GM23338 (cell line): ENCODE measurements at regions not wholly inside any gene's neighbourhood (a gene's known extent, or its start where the extent isn't known, plus 50 kb on each side); places are given as distances from the start of the nearest gene placed in this dataset.

Experiments
- ATAC-seq: fragments of 200-7000 bp; cut with Tn5 transposase; 3 replicates; pipeline ENCODE4 v1.9.1; 2020
- DNase-seq: peaks from one replicate; pipeline ENCODE4 v3.0.0-alpha.2; 2015; ENCODE audit warnings: low spot score
- H2AFZ ChIP-seq: fragments of 200-600 bp; sonication (generic); 2 replicates; pipeline ENCODE4 v1.8.0; 2016; ENCODE audit warnings: antibody characterized with exemption, mild to moderate bottlenecking, moderate library complexity
- H3F3A ChIP-seq: fragments of 200-600 bp; sonication (generic); replicated peaks from 2 replicates; pipeline ENCODE4 v1.8.0; 2017; ENCODE audit warnings: antibody characterized with exemption, mixed run types, low read depth
- H3K27ac ChIP-seq: fragments of 200-600 bp; sonication (generic); 2 replicates; pipeline ENCODE4 v1.6.1; 2016; ENCODE audit warnings: low read depth
- H3K27me3 ChIP-seq: fragments of 200-600 bp; sonication (generic); 2 replicates; pipeline ENCODE4 v1.8.0; 2016; ENCODE audit warnings: mild to moderate bottlenecking, mixed run types, moderate library complexity; ENCODE audit not compliant: insufficient read depth
- H3K36me3 ChIP-seq: fragments of 200-600 bp; sonication (generic); 2 replicates; pipeline ENCODE4 v1.8.0; 2016; ENCODE audit warnings: mild to moderate bottlenecking; ENCODE audit not compliant: insufficient read depth
- H3K4me1 ChIP-seq: fragments of 200-600 bp; sonication (generic); 2 replicates; pipeline ENCODE4 v1.8.0; 2016; ENCODE audit warnings: mild to moderate bottlenecking, moderate library complexity; ENCODE audit not compliant: insufficient read depth
- H3K4me2 ChIP-seq: fragments of 200-600 bp; sonication (generic); 2 replicates; pipeline ENCODE4 v1.7.1; 2017; ENCODE audit warnings: mixed run types
- H3K4me3 ChIP-seq: fragments of 200-600 bp; sonication (generic); 2 replicates; pipeline ENCODE4 v1.6.1; 2016; ENCODE audit warnings: mixed run types
- H3K79me2 ChIP-seq: fragments of 200-600 bp; sonication (generic); replicated peaks from 2 replicates; pipeline ENCODE4 v1.8.0; 2017; ENCODE audit warnings: mild to moderate bottlenecking; ENCODE audit not compliant: insufficient read depth
- H3K9me2 ChIP-seq: fragments of 200-600 bp; sonication (generic); 2 replicates; pipeline ENCODE4 v1.8.0; 2017; ENCODE audit not compliant: insufficient read depth
- H4K20me1 ChIP-seq: fragments of 200-600 bp; sonication (generic); replicated peaks from 2 replicates; pipeline ENCODE4 v1.8.0; 2017; ENCODE audit warnings: mild to moderate bottlenecking; ENCODE audit not compliant: insufficient read depth
- H3K27ac Mint-ChIP-seq: 2 replicates; pipeline ENCODE4 v1.8.0; 2020; ENCODE audit warnings: inconsistent platforms, mild to moderate bottlenecking, moderate library complexity, mixed read lengths
- H3K27me3 Mint-ChIP-seq: 3 replicates; pipeline ENCODE4 v1.8.0; 2022; ENCODE audit warnings: low read depth, mild to moderate bottlenecking, moderate library complexity, mixed read lengths, inconsistent platforms; ENCODE audit not compliant: insufficient read depth, poor library complexity
- H3K36me3 Mint-ChIP-seq: 3 replicates; pipeline ENCODE4 v1.8.0; 2021; ENCODE audit warnings: low read depth, mild to moderate bottlenecking, inconsistent platforms, moderate library complexity, mixed read lengths
- H3K4me1 Mint-ChIP-seq: 3 replicates; pipeline ENCODE4 v1.8.0; 2020; ENCODE audit warnings: mild to moderate bottlenecking, inconsistent platforms, mixed read lengths
- H3K4me3 Mint-ChIP-seq: 3 replicates; pipeline ENCODE4 v1.8.0; 2021; ENCODE audit warnings: moderate library complexity, mild to moderate bottlenecking, inconsistent platforms, mixed read lengths
- H3K9me3 Mint-ChIP-seq: 3 replicates; pipeline ENCODE4 v1.8.0; 2020; ENCODE audit warnings: moderate library complexity, mild to moderate bottlenecking, inconsistent platforms, mixed read lengths
- CREB1 ChIP-seq: fragments of 250-450 bp; sonication (Bioruptor Pico); IDR thresholded peaks from 2 replicates; pipeline ENCODE4 v1.5.0; 2020; ENCODE audit warnings: low read depth, mild to moderate bottlenecking, moderate library complexity
- ETS1 ChIP-seq: IDR thresholded peaks from 2 replicates; pipeline ENCODE4 v1.6.1; 2016; ENCODE audit warnings: antibody characterized with exemption
- JUNB ChIP-seq: IDR thresholded peaks from one replicate; pipeline ENCODE4 v1.6.1; 2016; ENCODE audit warnings: antibody characterized with exemption; ENCODE audit not compliant: unreplicated experiment
- NANOG ChIP-seq: IDR thresholded peaks from 2 replicates; pipeline ENCODE4 v1.6.1; 2016; ENCODE audit warnings: antibody characterized with exemption, borderline replicate concordance
- POLR2AphosphoS5 ChIP-seq: IDR thresholded peaks from 2 replicates; pipeline ENCODE4 v1.6.1; 2016; ENCODE audit warnings: antibody characterized with exemption, low read depth
- REST ChIP-seq: IDR thresholded peaks from one replicate; pipeline ENCODE4 v1.6.1; 2018; ENCODE audit warnings: antibody characterized with exemption; ENCODE audit not compliant: unreplicated experiment
- TF ChIP-seq, protein P1 (sequence below), 2 experiments: fragments of 200-600 bp in 1 of 2; sonication (generic) in 1 of 2; conservative IDR thresholded peaks; 2 replicates each; pipeline versions ENCODE4 v1.5.1 to v1.6.1; 2016 to 2017; ENCODE audit warnings: antibody characterized with exemption in 2 of 2, low read depth in 2 of 2, mild to moderate bottlenecking in 2 of 2, moderate library complexity in 1 of 2

- Histone ChIP-seq H3K27me3 (no peaks in the 10 kb centered on the region), H3K4me3 (no peak overlapping the region), H3K79me2 (no peaks in the 10 kb centered on the region), H2AFZ (no peak overlapping the region), H3K9me2 (0 out of 2 replicates have a peak, but pooled peaks cover 3% of the 10 kb centered on the region), H3K27ac (no peak overlapping the region), H3K4me1 (peaks cover 33% of the 10 kb centered on the region), H3K4me2 (no peak overlapping the region), H3K36me3 (no peaks in the 10 kb centered on the region), H3F3A (no peaks in the 10 kb centered on the region), H4K20me1 (no peaks in the 10 kb centered on the region)
- TF ChIP-seq, protein P1, sequence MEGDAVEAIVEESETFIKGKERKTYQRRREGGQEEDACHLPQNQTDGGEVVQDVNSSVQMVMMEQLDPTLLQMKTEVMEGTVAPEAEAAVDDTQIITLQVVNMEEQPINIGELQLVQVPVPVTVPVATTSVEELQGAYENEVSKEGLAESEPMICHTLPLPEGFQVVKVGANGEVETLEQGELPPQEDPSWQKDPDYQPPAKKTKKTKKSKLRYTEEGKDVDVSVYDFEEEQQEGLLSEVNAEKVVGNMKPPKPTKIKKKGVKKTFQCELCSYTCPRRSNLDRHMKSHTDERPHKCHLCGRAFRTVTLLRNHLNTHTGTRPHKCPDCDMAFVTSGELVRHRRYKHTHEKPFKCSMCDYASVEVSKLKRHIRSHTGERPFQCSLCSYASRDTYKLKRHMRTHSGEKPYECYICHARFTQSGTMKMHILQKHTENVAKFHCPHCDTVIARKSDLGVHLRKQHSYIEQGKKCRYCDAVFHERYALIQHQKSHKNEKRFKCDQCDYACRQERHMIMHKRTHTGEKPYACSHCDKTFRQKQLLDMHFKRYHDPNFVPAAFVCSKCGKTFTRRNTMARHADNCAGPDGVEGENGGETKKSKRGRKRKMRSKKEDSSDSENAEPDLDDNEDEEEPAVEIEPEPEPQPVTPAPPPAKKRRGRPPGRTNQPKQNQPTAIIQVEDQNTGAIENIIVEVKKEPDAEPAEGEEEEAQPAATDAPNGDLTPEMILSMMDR (conservative IDR thresholded peaks at IDR 0.05; ENCODE audit: low read depth in 2 of 2): peak; percentile 34 to 51
- TF ChIP-seq JUNB (no peak), CREB1 (CRISPR knock-in tag) (no peak)
- no peak overlapping the region for H3K27ac Mint-ChIP-seq
- H3K9me3 Mint-ChIP-seq: peaks cover 13% of the 10 kb centered on the region; the same call in 2 of the 3 replicates
- DNase-seq: no peak
- no peaks in the 10 kb centered on the region for H3K27me3 Mint-ChIP-seq
- H3K36me3 Mint-ChIP-seq: peaks cover 10% of the 10 kb centered on the region; the same call in 2 of the 3 replicates
- no peak overlapping the region for H3K4me3 Mint-ChIP-seq
- no peak for ATAC-seq
- H3K4me1 Mint-ChIP-seq: peaks cover 44% of the 10 kb centered on the region
Measured at GRCh38 chr12:18861287-18861858, 123.5 kb downstream of the CAPZA3 start.

DNA sequence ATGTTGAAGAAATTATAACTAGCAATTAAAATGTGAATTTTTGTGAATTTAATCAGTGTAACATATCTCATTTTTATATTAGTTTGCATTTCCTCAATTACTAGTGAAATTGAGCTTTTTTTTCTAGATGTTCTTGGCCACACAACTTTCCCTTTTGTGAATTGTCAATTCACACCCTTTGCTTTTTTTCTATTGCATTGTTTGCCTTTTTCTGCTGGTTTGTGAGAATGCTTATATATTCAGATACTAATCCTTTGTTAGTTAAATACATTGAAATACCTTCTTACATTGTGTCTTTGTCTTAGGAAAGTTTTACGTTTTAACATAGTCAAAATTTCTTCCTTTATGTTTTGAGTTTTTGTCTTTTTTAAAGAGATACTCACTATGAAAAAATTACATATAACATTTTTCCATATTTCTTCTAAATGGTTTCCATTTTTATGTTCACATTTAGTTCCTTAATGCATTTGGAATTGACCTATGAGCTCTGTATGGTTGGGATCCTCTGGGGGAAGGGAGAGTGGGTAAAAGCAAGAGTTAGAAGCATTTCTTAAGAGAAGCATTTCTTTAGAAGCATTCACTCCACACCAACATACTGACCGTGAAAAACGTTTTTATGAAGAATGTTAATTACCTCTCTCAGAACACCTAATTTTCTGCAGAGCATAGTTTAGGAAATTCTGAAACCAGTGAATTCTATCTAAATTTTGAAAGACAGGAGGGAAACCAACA lies 126.0 kb downstream of the CAPZA3 start:
- Mint-ChIP-seq H3K9me3 (peaks cover 13% of the 10 kb centered on the region; the same call in 2 of the 3 replicates), H3K36me3 (peaks cover 10% of the 10 kb centered on the region; the same call in 2 of the 3 replicates), H3K27ac (peak overlapping the region; percentile 88), H3K27me3 (no peaks in the 10 kb centered on the region), H3K4me3 (no peak overlapping the region), H3K4me1 (peaks cover 33% of the 10 kb centered on the region)
- TF ChIP-seq POLR2AphosphoS5: no peak
- TF ChIP-seq NANOG: peak; percentile 58; the same call in 1 of the 2 replicates
- Histone ChIP-seq H3K4me1 (peaks cover 21% of the 10 kb centered on the region), H3K4me3 (no peak overlapping the region), H3K9me2 (no peaks in the 10 kb centered on the region), H3K79me2 (no peaks in the 10 kb centered on the region), H3K36me3 (no peaks in the 10 kb centered on the region), H4K20me1 (no peaks in the 10 kb centered on the region), H3K27ac (peak overlapping the region; percentile 68), H2AFZ (no peak overlapping the region), H3K27me3 (no peaks in the 10 kb centered on the region), H3K4me2 (0 out of 2 replicates have a peak overlapping the region, but pooled peaks have one; percentile 0), H3F3A (no peaks in the 10 kb centered on the region)
- ATAC-seq: peak; percentile 91
- peak; percentile 71 for DNase-seq

DNA sequence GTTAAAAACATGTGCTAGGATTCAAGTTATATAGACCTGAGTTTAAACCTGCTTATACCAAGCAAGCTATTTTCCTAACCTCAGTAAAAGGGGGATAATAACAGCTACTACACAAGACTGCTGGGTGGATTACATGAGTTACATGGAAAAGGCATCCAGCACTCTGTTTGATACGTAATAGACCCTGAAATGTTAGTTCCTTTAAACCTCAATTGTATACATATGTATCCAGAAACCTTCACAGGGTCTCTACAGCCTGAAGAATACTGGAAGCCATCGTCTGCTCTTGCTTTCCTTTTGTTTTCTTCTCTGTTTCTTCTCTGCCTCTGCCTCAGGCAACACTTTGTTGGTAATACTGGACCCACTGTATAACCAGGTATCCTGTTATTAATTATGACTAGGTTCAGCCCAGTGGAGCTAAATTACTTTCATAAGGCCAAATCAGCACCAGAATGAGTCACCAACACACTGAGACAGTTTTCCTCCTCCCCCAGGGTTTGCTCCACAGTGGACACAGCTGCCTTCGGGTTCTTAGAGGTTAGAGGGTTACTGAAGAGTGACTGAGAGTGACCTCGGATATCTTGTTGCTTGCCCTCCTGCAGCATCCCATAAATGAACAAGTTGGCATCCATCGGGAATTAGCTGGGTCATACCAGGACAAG lies 127.1 kb downstream of the CAPZA3 start:
- H3K27ac ChIP-seq: peak overlapping the region; percentile 22; the same call in 1 of the 2 replicates
- no peaks in the 10 kb centered on the region for H3K79me2 ChIP-seq
- H3K4me3 ChIP-seq: no peak overlapping the region
- peaks cover 13% of the 10 kb centered on the region for H3K4me1 ChIP-seq
- peak overlapping the region; percentile 60; the same call in 1 of the 2 replicates for H3K27ac Mint-ChIP-seq
- H3K9me3 Mint-ChIP-seq: peaks cover 13% of the 10 kb centered on the region; the same call in 2 of the 3 replicates
- H3K4me1 Mint-ChIP-seq: peaks cover 25% of the 10 kb centered on the region
- no peak for DNase-seq
- peak overlapping the region; percentile 48 for H2AFZ ChIP-seq
- no peak overlapping the region for H3K4me2 ChIP-seq
- H3K27me3 Mint-ChIP-seq: no peaks in the 10 kb centered on the region
- peak; percentile 25; the same call in 2 of the 3 replicates for ATAC-seq
- no peak overlapping the region for H3K4me3 Mint-ChIP-seq
- H3K27me3 ChIP-seq: no peaks in the 10 kb centered on the region
- H3K36me3 Mint-ChIP-seq: peaks cover 10% of the 10 kb centered on the region; the same call in 2 of the 3 replicates
- no peaks in the 10 kb centered on the region for H4K20me1 ChIP-seq
- no peaks in the 10 kb centered on the region for H3K36me3 ChIP-seq
- H3F3A ChIP-seq: no peaks in the 10 kb centered on the region
- H3K9me2 ChIP-seq: no peaks in the 10 kb centered on the region
- TF ChIP-seq NANOG (no peak), REST (no peak), CREB1 (CRISPR knock-in tag) (no peak), ETS1 (no peak), JUNB (no peak)
